GM21576 (cell line): ENCODE measurements at regions not wholly inside any gene's neighbourhood (a gene's known extent, or its start where the extent isn't known, plus 50 kb on each side); places are given as distances from the start of the nearest gene placed in this dataset.
"Not testable (repeated sequence)": the region's sequence is repeated elsewhere in the genome, so short reads cannot be mapped to it uniquely, and the experiment has no call there.

ENCODE experiments used
- ATAC-seq: cut with Tn5 transposase; IDR thresholded peaks from one replicate; pipeline ENCODE4 v1.9.1; 2021; ENCODE audit warnings: mild to moderate bottlenecking, moderate library complexity; ENCODE audit not compliant: unreplicated experiment

- ATAC-seq, result no peak
These were observed 913.8 kb upstream of the SORCS1 start for GRCh38 chr10:108078263-108078662.

- no peak for ATAC-seq
These were observed 908.0 kb upstream of the SORCS1 start for GRCh38 chr10:108072466-108072865.

GRCh38 chr10:108070789-108071188 lies 906.3 kb upstream of the SORCS1 start:
- ATAC-seq, result no peak

- no peak for ATAC-seq
These were observed 904.6 kb upstream of the SORCS1 start for GRCh38 chr10:108069096-108069495.

GRCh38 chr10:108064746-108065260 lies 900.3 kb upstream of the SORCS1 start:
- no peak for ATAC-seq

- ATAC-seq, result no peak
These were observed 895.7 kb upstream of the SORCS1 start for GRCh38 chr10:108060246-108060645.

GRCh38 chr10:108055506-108055905 lies 891.0 kb upstream of the SORCS1 start:
- no peak for ATAC-seq

GRCh38 chr10:108052981-108053380 lies 888.5 kb upstream of the SORCS1 start:
- ATAC-seq, result no peak

GRCh38 chr10:108051218-108051617 lies 886.7 kb upstream of the SORCS1 start:
- no peak for ATAC-seq

GRCh38 chr10:108050626-108051025 lies 886.1 kb upstream of the SORCS1 start:
- ATAC-seq, result no peak

- ATAC-seq, result no peak
These were observed 885.2 kb upstream of the SORCS1 start for GRCh38 chr10:108049668-108050067.

- ATAC-seq, result no peak
These were observed 884.4 kb upstream of the SORCS1 start for GRCh38 chr10:108048898-108049297.

- no peak for ATAC-seq
These were observed 875.5 kb upstream of the SORCS1 start for GRCh38 chr10:108039821-108040584.

GRCh38 chr10:108037061-108037460 lies 872.6 kb upstream of the SORCS1 start:
- no peak for ATAC-seq

GRCh38 chr10:108036265-108036664 lies 871.8 kb upstream of the SORCS1 start:
- ATAC-seq, result no peak

GRCh38 chr10:108034829-108035228 lies 870.3 kb upstream of the SORCS1 start:
- ATAC-seq, result no peak

GRCh38 chr10:108033518-108033917 lies 869.0 kb upstream of the SORCS1 start:
- ATAC-seq, result not testable (repeated sequence)

GRCh38 chr10:108031505-108031904 lies 867.0 kb upstream of the SORCS1 start:
- no peak for ATAC-seq

GRCh38 chr10:108014902-108015177 lies 850.3 kb upstream of the SORCS1 start:
- ATAC-seq, result no peak

GRCh38 chr10:108014145-108014901 lies 849.8 kb upstream of the SORCS1 start:
- ATAC-seq, result no peak

- ATAC-seq, result no peak
These were observed 841.1 kb upstream of the SORCS1 start for GRCh38 chr10:108005627-108006026.

- no peak for ATAC-seq
These were observed 839.1 kb upstream of the SORCS1 start for GRCh38 chr10:108003576-108003975.
